Limb (tissue), 2 donors: ENCODE measurements at regions not wholly inside any gene's neighbourhood (a gene's known extent, or its start where the extent isn't known, plus 50 kb on each side); places are given as distances from the start of the nearest gene placed in this dataset.

Source experiments
- DNase-seq, 2 donors: peaks; one replicate each; pipeline ENCODE4 v3.0.0-alpha.2; 2016; ENCODE audit errors: extremely low spot score in 2 of 2

DNA sequence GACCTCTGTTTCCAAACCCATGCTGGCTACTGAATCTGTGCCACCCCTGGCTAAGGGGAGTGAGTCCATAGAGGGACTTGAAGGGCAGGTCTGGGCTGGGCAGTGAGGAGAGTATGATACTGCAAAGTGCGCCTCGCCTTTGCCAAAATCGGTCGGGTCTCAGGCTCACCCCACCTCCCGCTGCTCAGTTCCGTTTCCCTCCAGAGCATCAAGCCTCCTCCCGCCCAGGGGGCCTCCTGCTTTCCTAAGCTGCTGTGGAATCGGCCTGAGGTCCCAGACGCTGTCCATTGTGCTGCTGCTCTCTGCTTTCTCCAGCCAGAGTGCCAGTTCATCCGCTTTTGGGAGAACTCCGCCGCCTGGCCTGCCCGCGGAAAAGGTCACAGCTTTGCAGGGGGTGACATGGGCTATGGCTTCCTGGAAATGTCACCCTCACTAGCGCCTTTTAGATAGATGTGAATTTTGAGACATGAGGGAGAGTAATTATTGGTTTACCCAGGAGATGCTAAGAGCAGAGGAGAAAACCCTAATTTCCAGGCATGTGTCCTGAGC, 1418.4 kb downstream of the UQCRFS1 start:
- no peak for DNase-seq

DNA sequence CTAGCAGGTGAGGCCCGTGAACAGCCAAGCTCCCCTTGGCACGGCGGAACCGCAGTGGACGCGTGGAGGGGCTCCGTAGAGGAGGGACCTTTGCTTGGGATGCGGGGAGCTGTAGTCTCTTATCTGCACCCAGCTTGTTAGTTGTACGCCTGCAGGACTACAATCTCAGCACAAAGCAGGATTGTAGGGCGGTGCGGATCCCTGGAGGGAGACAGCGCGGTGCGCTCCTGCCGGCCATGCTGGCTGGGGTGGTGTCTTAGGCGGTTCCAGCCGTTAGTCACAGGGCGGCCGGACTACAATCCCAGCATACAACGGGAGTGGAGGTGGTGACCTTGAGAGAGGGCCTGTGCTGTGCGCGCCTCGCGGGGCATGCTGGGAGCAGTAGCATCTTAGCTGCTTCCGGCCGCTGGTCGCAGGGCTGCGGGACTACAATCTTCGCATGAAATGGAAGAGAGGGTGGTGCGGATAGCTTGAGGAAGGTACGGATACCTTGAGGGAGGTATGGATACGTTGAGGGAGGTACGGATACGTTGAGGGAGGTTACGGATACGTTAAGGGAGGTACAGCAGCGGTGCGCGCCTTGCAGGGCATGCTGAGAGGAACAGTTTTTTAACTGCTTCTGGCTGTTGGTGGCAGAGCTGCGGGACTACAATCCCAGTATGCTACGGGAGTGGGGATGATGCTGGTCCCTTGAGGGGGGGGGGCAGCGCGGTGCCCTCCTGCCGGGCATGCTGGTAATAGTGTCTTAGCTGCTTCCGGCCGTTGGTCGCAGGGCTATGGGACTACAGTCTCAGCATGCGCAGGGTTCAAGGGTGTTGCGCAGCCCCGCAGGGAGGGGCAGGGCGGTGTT, 1419.1 kb downstream of the UQCRFS1 start:
- peak; percentile 91 to 92 for DNase-seq

DNA sequence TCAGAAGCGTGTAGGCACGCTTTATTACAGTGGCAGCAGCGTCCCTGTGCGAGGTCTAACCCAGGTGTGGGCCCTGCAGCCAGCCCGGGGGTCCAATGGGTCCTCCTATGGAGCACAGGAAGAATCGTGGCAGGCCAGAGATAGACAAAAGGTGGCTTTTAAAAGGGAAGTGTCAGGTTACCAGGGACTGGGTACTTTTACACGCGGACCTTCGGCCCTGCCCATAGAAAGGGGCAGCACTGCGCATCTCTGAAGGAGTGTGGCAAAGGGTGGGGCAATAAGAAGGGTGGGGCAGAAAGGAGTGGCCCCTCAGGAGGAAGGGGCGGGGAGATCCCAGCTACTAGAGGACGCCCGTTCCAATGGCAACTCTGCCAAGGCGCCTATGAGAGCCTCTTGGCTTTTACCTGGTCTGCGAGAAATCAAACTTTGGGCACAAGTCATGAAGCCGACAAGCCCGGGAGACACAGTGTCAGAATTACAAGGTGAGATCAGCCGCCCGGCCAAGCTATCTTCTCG, 1419.8 kb downstream of the UQCRFS1 start:
- peak in 1 of 2 donors; percentile 64 for DNase-seq

GRCh38 chr19:27792576-27793127, 1420.3 kb downstream of the UQCRFS1 start:
- no peak for DNase-seq

GRCh38 chr19:27780367-27781075, 1432.4 kb downstream of the UQCRFS1 start:
- DNase-seq, result no peak

- DNase-seq, result no peak
Observed at GRCh38 chr19:27779954-27780353, 1433.0 kb downstream of the UQCRFS1 start.

GRCh38 chr19:27777726-27778125, 1435.2 kb downstream of the UQCRFS1 start:
- DNase-seq, result no peak

- DNase-seq, result no peak
Observed at GRCh38 chr19:27777242-27777641, 1435.7 kb downstream of the UQCRFS1 start.

GRCh38 chr19:27776524-27776923, 1436.4 kb downstream of the UQCRFS1 start:
- no peak for DNase-seq

DNA sequence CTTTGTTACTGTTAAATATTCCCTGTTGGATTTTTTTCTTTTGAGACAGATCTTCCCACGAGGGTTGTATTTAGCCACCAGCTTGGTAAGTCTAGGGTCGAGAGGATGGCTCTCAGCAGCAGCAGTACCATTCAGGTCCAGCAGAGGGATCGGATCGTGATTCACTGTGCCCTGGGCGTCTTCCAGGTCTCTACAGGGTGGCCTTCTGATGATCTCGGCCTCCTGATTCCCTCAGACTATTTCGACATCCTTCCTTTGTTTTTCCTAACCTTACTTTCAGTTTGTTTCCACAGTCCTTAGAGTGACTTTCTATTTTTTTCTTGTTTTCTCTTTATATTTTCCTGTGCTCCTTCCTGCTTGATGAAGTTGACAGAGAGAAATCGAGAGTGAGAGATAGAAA, 1436.9 kb downstream of the UQCRFS1 start:
- no peak for DNase-seq

DNA sequence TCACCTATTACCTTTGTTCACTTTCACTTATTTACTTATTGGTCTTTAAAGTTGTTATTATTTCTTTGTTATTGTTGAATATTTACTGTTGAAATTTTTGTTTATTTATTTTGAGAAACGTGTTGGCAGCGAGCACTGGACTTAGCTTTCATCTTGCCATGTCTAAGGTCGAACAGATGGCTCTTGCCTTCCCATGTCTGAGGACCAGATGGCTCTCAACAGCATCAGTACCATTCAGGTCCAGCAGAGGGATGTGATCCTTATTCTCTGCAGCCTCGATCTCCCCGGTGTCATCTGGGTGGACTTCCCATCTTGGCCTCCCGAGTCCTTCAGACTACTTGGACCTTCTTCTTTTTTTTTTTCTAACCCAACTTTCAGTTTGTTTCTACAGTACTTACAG, 1437.6 kb downstream of the UQCRFS1 start:
- no peak for DNase-seq

- DNase-seq, result no peak
Observed at GRCh38 chr19:27774827-27775226, 1438.1 kb downstream of the UQCRFS1 start.

DNA sequence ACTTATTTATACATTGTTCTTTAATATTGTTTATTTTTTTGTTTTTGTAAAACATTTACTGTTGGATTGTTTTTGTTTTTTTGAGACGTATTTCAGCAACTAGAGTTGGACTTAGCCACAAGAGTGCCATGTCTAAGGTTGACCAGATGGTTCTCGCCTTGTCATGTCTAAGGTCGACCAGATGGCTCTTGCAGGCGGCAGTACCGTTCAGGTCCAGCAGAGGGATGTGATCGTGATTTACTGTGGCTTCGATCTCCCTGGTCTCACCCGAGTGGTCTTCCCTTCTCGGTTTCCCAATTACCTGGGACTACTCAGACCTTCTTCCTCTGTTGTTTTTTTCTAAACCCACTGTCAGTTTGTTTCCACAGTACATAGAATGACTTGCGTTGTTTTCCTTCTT, 1438.6 kb downstream of the UQCRFS1 start:
- DNase-seq, result no peak

- DNase-seq, result no peak
Observed at GRCh38 chr19:27773318-27774094, 1439.4 kb downstream of the UQCRFS1 start.

- no peak for DNase-seq
Observed at GRCh38 chr19:27772059-27772458, 1440.9 kb downstream of the UQCRFS1 start.

- no peak for DNase-seq
Observed at GRCh38 chr19:27770095-27770494, 1442.9 kb downstream of the UQCRFS1 start.

GRCh38 chr19:27767234-27767633, 1445.7 kb downstream of the UQCRFS1 start:
- DNase-seq, result no peak

DNA sequence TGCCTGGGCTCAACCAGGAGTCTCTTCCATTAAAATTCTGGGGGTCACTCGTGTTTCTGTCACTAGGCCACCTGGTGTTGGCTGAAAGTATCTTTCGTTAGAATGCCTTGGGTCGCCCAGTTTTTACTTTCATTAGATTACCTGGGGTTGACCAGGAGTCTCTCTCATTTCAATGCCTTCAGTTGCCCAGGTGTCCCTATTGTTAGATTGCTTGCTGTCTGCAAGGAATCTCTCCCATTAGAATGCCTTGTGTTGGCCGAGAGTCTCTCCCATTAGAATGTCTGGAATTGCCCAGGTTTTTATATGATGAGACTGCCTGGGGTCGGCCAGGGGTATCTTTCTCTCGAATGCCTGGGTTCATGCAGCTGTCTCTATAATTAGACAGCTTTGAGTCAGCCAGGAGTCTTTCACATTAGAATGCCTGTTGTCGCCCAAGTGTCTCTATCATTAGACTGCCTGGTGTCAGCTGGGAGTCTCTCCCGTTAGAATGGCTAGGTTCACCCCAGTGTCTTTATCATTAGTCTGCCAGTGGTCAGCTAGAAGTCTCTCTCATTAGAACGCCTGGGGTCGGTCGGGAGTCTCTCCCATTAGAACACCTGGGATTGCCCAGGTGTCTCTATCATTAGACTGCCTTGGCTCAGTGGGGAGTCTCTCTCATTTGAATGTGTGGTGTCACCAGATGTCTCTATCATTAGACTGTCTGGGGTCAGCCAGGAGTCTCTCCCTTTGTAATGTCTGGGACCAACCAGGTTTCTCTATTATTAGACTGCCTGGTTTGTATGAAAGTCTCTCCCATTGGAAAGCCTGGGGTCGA, 1446.8 kb downstream of the UQCRFS1 start:
- DNase-seq, result no peak

DNA sequence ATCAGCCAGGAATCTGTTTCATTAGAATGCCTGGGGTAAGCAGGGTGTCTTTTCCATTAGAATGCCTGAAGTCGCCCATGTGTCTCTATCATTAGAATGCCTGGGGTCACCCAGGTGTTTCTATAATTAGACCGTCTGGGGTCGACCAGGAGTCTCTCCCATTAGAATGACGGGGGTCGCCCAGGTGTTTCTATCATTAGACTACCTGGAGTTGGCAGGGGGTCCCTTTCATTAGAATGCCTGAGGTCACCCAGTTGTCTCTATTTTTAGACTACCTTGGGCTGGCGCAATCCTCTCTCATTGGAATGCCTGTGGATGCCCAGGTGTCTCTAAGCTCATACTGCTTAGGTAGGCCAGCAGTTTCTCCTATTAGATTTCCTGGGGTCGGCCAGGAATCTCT, 1447.6 kb downstream of the UQCRFS1 start:
- no peak for DNase-seq

DNA sequence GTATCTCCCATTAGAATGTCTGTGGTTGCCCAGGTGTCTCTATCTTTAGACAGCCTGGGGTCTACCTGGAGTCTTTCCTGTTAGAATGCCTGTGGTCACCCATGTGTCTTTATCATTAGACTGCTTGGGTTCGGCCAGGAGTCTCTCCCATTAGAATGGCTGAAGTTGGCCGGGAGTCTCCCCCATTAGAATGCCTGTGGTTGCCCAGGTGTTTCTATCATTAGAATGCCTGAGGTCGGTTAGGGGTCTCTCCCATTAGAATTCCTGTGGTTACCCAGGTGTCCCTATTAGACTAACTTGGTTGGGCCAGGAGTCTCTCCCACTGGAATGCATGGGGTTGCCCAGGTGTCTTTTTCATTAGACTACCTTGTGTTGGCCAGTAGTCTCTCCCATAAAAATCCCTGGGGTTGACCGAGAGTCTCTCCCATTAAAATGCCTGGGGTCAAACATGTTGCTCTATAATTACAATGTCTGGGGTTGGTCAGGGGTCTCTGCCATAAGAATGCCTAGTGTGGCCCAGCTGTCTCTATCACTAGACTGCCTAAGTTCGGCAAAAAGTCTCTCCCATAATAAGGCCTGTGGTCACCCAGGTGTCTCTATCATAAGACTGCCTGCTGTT, 1448.7 kb downstream of the UQCRFS1 start:
- no peak for DNase-seq
